HG03571 (cell line): ENCODE measurements at regions not wholly inside any gene's neighbourhood (a gene's known extent, or its start where the extent isn't known, plus 50 kb on each side); places are given as distances from the start of the nearest gene placed in this dataset.
"Not testable (repeated sequence)": the region's sequence is repeated elsewhere in the genome, so short reads cannot be mapped to it uniquely, and the experiment has no call there.

Source experiments
- ATAC-seq: cut with Tn5 transposase; IDR thresholded peaks from one replicate; pipeline ENCODE4 v1.9.1; 2021; ENCODE audit not compliant: unreplicated experiment

GRCh38 chr12:83784298-83784890, 1097.7 kb downstream of the TMTC2 start:
- ATAC-seq = no peak

- ATAC-seq = no peak
These were observed 1092.8 kb downstream of the TMTC2 start for GRCh38 chr12:83779526-83779925.

- ATAC-seq = no peak
These were observed 1082.4 kb downstream of the TMTC2 start for GRCh38 chr12:83769151-83769550.

GRCh38 chr12:83767723-83768122, 1081.0 kb downstream of the TMTC2 start:
- ATAC-seq = no peak

- no peak for ATAC-seq
These were observed 1076.7 kb downstream of the TMTC2 start for GRCh38 chr12:83763425-83763824.

GRCh38 chr12:83759906-83760305, 1073.2 kb downstream of the TMTC2 start:
- no peak for ATAC-seq

GRCh38 chr12:83758888-83759631, 1072.4 kb downstream of the TMTC2 start:
- no peak for ATAC-seq

GRCh38 chr12:83753904-83754303, 1067.2 kb downstream of the TMTC2 start:
- no peak for ATAC-seq

- ATAC-seq = no peak
These were observed 1066.5 kb downstream of the TMTC2 start for GRCh38 chr12:83753205-83753604.

GRCh38 chr12:83739607-83740006, 1052.9 kb downstream of the TMTC2 start:
- no peak for ATAC-seq

GRCh38 chr12:83710851-83711250, 1024.1 kb downstream of the TMTC2 start:
- no peak for ATAC-seq

- ATAC-seq = no peak
These were observed 1023.2 kb downstream of the TMTC2 start for GRCh38 chr12:83709899-83710298.

GRCh38 chr12:83700838-83701237, 1014.1 kb downstream of the TMTC2 start:
- ATAC-seq = no peak

- not testable (repeated sequence) for ATAC-seq
These were observed 1009.6 kb downstream of the TMTC2 start for GRCh38 chr12:83696311-83696710.

- ATAC-seq = no peak
These were observed 1005.0 kb downstream of the TMTC2 start for GRCh38 chr12:83691730-83692129.

- no peak for ATAC-seq
These were observed 1003.8 kb downstream of the TMTC2 start for GRCh38 chr12:83690465-83690864.

- ATAC-seq = no peak
These were observed 1002.6 kb downstream of the TMTC2 start for GRCh38 chr12:83689333-83689732.

- ATAC-seq = no peak
These were observed 990.1 kb downstream of the TMTC2 start for GRCh38 chr12:83676781-83677295.

- no peak for ATAC-seq
These were observed 980.0 kb downstream of the TMTC2 start for GRCh38 chr12:83666690-83667089.

- no peak for ATAC-seq
These were observed 979.0 kb downstream of the TMTC2 start for GRCh38 chr12:83665634-83666218.

- no peak for ATAC-seq
These were observed 977.9 kb downstream of the TMTC2 start for GRCh38 chr12:83664650-83665049.

GRCh38 chr12:83660727-83661358, 974.1 kb downstream of the TMTC2 start:
- no peak for ATAC-seq
